ENCODE measurements at regions not wholly inside any gene's neighbourhood (a gene's known extent, or its start where the extent isn't known, plus 50 kb on each side); places are given as distances from the start of the nearest gene placed in this dataset.

- TF ChIP-seq POLR2A (IDR thresholded peaks at IDR 0.05) = no peak
- no peak for TF ChIP-seq CTCF (IDR thresholded peaks at IDR 0.05)
Measured at GRCh38 chr6:93787841-93788240, 368.5 kb upstream of the EPHA7 start.
